ENCODE measurements at regions not wholly inside any gene's neighbourhood (a gene's known extent, or its start where the extent isn't known, plus 50 kb on each side); places are given as distances from the start of the nearest gene placed in this dataset.

GRCh38 chr2:142755191-142755590 is 122.3 kb upstream of the KYNU start:
- DNase-seq = no peak
- Histone ChIP-seq H3K36me3 (no peaks in the 10 kb centered on the region), H3K27ac (no peak overlapping the region), H3K9me3 (no peaks in the 10 kb centered on the region), H3K4me1 (peaks cover 0 to 3% (median 0%) of the 10 kb centered on the region in 3 donors), H3K4me3 (no peak overlapping the region), H3K27me3 (no peaks in the 10 kb centered on the region)
- no peak for ATAC-seq
- intact Hi-C loops (cut with DNase I) = no loop called here
- FAIRE-seq = no peak
- TF ChIP-seq, protein P1, sequence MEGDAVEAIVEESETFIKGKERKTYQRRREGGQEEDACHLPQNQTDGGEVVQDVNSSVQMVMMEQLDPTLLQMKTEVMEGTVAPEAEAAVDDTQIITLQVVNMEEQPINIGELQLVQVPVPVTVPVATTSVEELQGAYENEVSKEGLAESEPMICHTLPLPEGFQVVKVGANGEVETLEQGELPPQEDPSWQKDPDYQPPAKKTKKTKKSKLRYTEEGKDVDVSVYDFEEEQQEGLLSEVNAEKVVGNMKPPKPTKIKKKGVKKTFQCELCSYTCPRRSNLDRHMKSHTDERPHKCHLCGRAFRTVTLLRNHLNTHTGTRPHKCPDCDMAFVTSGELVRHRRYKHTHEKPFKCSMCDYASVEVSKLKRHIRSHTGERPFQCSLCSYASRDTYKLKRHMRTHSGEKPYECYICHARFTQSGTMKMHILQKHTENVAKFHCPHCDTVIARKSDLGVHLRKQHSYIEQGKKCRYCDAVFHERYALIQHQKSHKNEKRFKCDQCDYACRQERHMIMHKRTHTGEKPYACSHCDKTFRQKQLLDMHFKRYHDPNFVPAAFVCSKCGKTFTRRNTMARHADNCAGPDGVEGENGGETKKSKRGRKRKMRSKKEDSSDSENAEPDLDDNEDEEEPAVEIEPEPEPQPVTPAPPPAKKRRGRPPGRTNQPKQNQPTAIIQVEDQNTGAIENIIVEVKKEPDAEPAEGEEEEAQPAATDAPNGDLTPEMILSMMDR (IDR thresholded peaks at IDR 0.05) = no peak

DNA sequence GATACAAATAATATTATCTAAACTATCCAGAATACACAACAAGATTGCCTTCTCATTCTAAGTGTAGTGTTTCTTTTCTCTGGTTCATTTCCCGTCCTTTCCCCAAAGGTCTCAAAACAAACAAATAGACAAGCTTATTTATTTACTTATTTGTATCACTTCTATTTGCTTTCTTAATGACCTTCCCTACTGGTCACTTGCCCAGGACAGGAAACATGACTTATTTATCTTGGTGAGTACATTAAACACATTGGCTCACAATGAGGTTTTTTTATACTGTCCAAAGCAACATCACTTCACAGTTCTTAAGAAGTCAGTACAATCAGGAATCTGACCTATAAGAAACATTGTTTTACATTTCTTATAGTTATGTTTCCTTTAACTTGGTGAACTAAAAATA is 123.3 kb upstream of the KYNU start:
- intact Hi-C loops (cut with DNase I) = no loop called here
- 12 to 18% methylated on average over 1 of the region's 1 CpG for WGBS, 2 donors
- ATAC-seq = no peak

DNA sequence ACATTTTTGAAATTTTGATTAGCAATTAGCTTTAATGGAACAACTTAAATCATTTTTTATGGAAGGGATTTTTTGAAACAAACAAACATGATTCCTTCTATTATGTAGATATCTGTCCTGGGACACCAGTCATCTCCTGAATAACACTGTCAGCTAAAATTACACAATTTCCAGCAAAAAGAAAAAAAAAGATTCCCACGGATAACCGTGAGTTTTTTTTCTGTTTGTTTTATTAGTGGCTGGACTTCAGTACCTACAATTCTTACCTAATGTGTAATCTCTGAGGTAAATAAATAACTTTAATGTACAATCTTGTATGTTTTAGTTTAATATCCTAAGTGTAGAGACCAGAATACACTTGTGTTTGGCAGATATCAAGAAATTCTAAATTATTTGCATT is 126.6 kb upstream of the KYNU start:
- no peak overlapping the region for H3K27ac ChIP-seq

More for the DNA sequence above, 123.3 kb upstream of the KYNU start:
- DNase-seq (no peak), FAIRE-seq (no peak)
- Histone ChIP-seq H3K9me3 (no peaks in the 10 kb centered on the region), H3K27me3 (no peaks in the 10 kb centered on the region), H3K4me1 (peaks cover 0 to 3% (median 0%) of the 10 kb centered on the region in 3 donors), H3K27ac (no peak overlapping the region), H3K36me3 (no peaks in the 10 kb centered on the region), H3K4me3 (no peak overlapping the region)
- TF ChIP-seq, protein P1 (IDR thresholded peaks at IDR 0.05) = no peak

GRCh38 chr2:142748559-142749099 is 128.8 kb upstream of the KYNU start:
- ATAC-seq (no peak), FAIRE-seq (no peak), DNase-seq (no peak)
- intact Hi-C loops (cut with DNase I) = no loop called here
- Histone ChIP-seq H3K27me3 (no peaks in the 10 kb centered on the region), H3K4me3 (no peak overlapping the region), H3K36me3 (no peaks in the 10 kb centered on the region), H3K9me3 (no peaks in the 10 kb centered on the region), H3K4me1 (peaks cover 0 to 3% (median 0%) of the 10 kb centered on the region in 3 donors), H3K27ac (no peak overlapping the region)
- 75 to 81% methylated on average over 14 of the region's 14 CpGs for whole genome bisulfite sequencing, 2 donors
- TF ChIP-seq, protein P1 (IDR thresholded peaks at IDR 0.05) = no peak

More for the DNA sequence above, 126.6 kb upstream of the KYNU start:
- no peaks in the 10 kb centered on the region for H3K36me3 ChIP-seq
- H3K4me1 ChIP-seq = peaks cover 0 to 3% (median 0%) of the 10 kb centered on the region in 3 donors
- WGBS, 2 donors = 7 to 10% methylated on average over 2 of the region's 2 CpGs
- TF ChIP-seq, protein P1 (IDR thresholded peaks at IDR 0.05) = no peak
- intact Hi-C loops (cut with DNase I) = no loop called here
- no peaks in the 10 kb centered on the region for H3K9me3 ChIP-seq
- no peaks in the 10 kb centered on the region for H3K27me3 ChIP-seq
- H3K4me3 ChIP-seq = no peak overlapping the region
- DNase-seq (no peak), FAIRE-seq (no peak), ATAC-seq (no peak)

GRCh38 chr2:142745691-142746090 is 131.8 kb upstream of the KYNU start:
- Histone ChIP-seq H3K36me3 (no peaks in the 10 kb centered on the region), H3K4me1 (no peaks in the 10 kb centered on the region), H3K27ac (no peak overlapping the region), H3K4me3 (no peak overlapping the region), H3K9me3 (no peaks in the 10 kb centered on the region), H3K27me3 (no peaks in the 10 kb centered on the region)
- no peak for FAIRE-seq
- WGBS, 2 donors = 13 to 22% methylated on average over 4 of the region's 4 CpGs
- peak; percentile 38 to 75 (median 60) for ATAC-seq
- intact Hi-C loops (cut with DNase I) = no loop called here
- TF ChIP-seq, protein P1 (IDR thresholded peaks at IDR 0.05) = no peak
- DNase-seq = peak in 1 of 6 donors; percentile 15
